Thoracic aorta (tissue), 2 donors: ENCODE measurements at regions not wholly inside any gene's neighbourhood (a gene's known extent, or its start where the extent isn't known, plus 50 kb on each side); places are given as distances from the start of the nearest gene placed in this dataset.
A peak's percentile ranks its signal among the peaks of the same experiment; 100 is the strongest.

ENCODE experiments used
- ATAC-seq: fragments of 150-250 bp; one replicate; pipeline ENCODE4 v1.8.0; 2017; ENCODE audit warnings: low read depth; ENCODE audit not compliant: insufficient number of reproducible peaks, low FRiP score
- DNase-seq: peaks from one replicate; pipeline ENCODE4 v3.0.0-alpha.2; 2020; ENCODE audit warnings: low spot score
- H3K27ac ChIP-seq, 2 donors: fragments of 200-600 bp; sonication (generic); 1 replicate in 1 of 2; 2 replicates in 1 of 2; pipeline ENCODE4 v1.5.1; 2016; ENCODE audit warnings: mild to moderate bottlenecking in 2 of 2, moderate library complexity in 2 of 2
- H3K27me3 ChIP-seq: fragments of 200-600 bp; sonication (generic); replicated peaks from 2 replicates; pipeline ENCODE4 v1.6.0; 2016; ENCODE audit warnings: mild to moderate bottlenecking; ENCODE audit not compliant: insufficient read depth
- H3K36me3 ChIP-seq: fragments of 200-600 bp; sonication (generic); one replicate; pipeline ENCODE4 v1.5.1; 2016
- H3K4me1 ChIP-seq, 2 donors: fragments of 200-600 bp; sonication (generic); 1 replicate in 1 of 2; 2 replicates in 1 of 2; pipeline versions ENCODE4 v1.5.1 to v1.6.0; 2016; ENCODE audit warnings: low read depth in 2 of 2, mild to moderate bottlenecking in 1 of 2; ENCODE audit not compliant: control insufficient read depth in 1 of 2
- H3K4me3 ChIP-seq: fragments of 200-600 bp; sonication (generic); 2 replicates; pipeline ENCODE4 v1.5.1; 2016; ENCODE audit warnings: mild to moderate bottlenecking
- H3K9me3 ChIP-seq: fragments of 200-600 bp; sonication (generic); 2 replicates; pipeline ENCODE4 v1.5.1; 2016
- TF ChIP-seq, protein P1 (sequence below): fragments of 200-600 bp; sonication (generic); IDR thresholded peaks from one replicate; pipeline ENCODE4 v1.5.1; 2019; ENCODE audit warnings: antibody characterized with exemption

DNA sequence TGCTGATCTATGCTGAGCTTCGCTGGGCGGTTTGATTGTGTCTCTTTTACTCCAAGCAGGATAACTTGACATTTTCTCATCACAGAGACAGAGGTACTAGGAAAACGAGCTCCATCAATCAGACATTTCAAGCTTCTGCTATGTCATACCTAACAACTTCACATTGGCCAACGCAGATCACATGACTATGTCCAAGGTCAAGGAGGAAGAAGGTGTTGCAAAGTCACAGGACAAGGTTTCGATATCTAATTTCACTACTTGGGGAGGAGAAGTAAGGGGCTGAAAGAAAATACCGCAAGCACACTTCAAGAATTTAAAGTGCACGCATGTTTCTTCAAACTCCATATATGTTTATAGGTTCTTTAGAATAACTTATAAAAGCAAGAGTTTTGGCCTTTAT is 425.8 kb downstream of the CHL1 start:
- Histone ChIP-seq H3K4me3 (no peak overlapping the region), H3K27ac (no peak overlapping the region), H3K36me3 (no peaks in the 10 kb centered on the region), H3K4me1 (no peaks in the 10 kb centered on the region), H3K27me3 (no peaks in the 10 kb centered on the region), H3K9me3 (no peaks in the 10 kb centered on the region)
- no peak for ATAC-seq
- TF ChIP-seq, protein P1, sequence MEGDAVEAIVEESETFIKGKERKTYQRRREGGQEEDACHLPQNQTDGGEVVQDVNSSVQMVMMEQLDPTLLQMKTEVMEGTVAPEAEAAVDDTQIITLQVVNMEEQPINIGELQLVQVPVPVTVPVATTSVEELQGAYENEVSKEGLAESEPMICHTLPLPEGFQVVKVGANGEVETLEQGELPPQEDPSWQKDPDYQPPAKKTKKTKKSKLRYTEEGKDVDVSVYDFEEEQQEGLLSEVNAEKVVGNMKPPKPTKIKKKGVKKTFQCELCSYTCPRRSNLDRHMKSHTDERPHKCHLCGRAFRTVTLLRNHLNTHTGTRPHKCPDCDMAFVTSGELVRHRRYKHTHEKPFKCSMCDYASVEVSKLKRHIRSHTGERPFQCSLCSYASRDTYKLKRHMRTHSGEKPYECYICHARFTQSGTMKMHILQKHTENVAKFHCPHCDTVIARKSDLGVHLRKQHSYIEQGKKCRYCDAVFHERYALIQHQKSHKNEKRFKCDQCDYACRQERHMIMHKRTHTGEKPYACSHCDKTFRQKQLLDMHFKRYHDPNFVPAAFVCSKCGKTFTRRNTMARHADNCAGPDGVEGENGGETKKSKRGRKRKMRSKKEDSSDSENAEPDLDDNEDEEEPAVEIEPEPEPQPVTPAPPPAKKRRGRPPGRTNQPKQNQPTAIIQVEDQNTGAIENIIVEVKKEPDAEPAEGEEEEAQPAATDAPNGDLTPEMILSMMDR: no peak
- DNase-seq: no peak

DNA sequence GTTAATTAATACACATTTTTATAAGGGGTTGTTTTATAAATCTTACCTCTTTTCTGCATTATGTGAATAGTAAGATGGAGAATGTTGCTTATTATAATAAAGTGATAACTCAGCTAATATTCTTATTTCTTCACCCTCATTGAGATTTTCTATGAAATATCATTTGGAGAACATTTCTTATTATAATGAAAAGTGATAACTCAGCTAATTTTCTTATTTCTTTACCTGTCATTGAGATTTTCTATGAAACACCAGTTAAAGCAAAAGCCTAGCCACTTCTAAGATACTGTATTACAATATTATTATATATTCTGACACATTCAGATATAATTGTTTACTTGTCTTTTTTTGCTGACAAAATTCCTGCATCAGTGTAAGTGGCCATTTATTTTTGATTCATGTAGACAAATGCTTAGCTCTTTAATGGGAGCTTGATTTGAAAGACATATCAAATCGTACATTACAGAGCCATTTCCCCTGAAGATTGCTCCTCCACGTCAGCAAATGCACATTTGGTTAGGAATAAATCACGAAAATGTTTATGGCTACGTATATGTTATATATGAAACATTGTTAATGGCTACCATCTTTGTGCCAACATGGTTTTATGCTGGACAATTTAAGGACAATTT is 427.5 kb downstream of the CHL1 start:
- H3K36me3 ChIP-seq: no peaks in the 10 kb centered on the region
- DNase-seq: no peak

DNA sequence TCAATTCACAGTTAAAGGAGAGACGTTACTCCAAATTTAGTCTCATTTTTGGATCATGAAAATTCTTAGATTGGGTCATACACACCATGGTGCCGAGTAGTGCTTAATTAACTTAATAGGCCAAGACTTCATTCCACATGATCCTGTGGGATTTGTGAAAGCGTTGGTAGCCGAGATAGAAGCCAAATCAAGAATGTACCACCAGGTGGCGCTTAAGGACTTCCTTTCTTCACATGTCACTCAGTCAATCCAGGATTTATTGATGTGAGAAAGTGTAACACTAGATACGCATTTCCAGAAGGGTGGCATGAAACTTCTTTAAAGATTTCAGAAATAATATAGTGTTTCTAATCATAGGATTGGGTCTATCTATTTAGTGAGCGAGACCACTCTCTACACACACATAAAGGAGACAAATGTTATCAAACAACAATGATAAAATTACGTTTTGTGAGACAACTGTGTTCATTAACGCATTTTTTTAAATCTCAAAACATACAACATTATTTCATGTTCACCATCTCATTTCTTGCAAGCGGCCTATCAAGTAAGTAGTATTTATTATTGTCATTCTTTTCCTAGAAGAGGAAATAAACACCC is 436.1 kb downstream of the CHL1 start:
- Histone ChIP-seq H3K27me3 (no peaks in the 10 kb centered on the region), H3K36me3 (no peaks in the 10 kb centered on the region), H3K27ac (no peak overlapping the region), H3K4me1 (no peaks in the 10 kb centered on the region), H3K4me3 (no peak overlapping the region), H3K9me3 (no peaks in the 10 kb centered on the region)
- no peak for ATAC-seq
- TF ChIP-seq, protein P1: peak; percentile 55
- DNase-seq: no peak

More for the DNA sequence above, 427.5 kb downstream of the CHL1 start:
- TF ChIP-seq, protein P1: no peak
- Histone ChIP-seq H3K27me3 (no peaks in the 10 kb centered on the region), H3K27ac (no peak overlapping the region), H3K9me3 (no peaks in the 10 kb centered on the region), H3K4me3 (no peak overlapping the region), H3K4me1 (no peaks in the 10 kb centered on the region)
- no peak for ATAC-seq

DNA sequence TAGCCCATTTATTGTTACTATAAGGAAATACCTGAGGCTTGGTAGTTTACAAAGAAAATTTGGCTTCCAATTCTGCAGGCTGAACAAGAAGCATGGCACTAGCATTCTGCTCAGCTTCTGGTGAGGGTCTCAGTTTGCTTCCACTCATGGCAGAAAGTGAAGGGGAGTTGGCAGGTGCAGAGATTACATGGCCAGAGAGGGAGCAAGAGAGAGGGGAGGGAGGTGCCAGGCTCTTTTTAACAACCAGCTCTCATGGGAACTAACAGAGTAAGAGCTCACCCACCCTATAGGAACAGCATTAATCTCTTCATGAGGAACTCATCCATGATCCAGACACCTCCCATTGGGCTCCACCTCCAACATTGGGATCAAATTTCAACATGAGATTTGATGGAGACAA is 437.9 kb downstream of the CHL1 start:
- DNase-seq: no peak
- Histone ChIP-seq H3K4me3 (no peak overlapping the region), H3K4me1 (no peaks in the 10 kb centered on the region), H3K36me3 (no peaks in the 10 kb centered on the region), H3K27ac (no peak overlapping the region), H3K9me3 (no peaks in the 10 kb centered on the region), H3K27me3 (no peaks in the 10 kb centered on the region)
- TF ChIP-seq, protein P1: no peak
- no peak for ATAC-seq

DNA sequence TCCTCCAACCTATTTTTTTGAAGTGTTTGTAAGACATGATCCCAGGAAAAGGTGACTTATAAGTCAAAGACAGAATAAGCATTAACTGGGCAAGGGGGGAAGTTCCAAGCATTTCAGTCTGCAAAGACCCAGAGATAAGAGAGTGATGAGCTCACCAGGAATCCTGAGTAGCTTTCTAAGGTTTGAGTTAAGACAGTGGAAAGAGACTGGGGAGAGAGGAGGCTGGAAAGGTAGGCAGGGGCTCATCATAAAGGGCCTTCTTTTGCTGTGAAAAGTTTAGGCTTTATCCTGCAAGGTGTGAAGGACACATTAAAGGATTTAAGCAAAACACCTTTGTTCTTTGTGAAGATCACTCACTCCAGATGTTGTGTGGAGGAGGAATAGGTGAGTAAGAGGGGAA is 438.8 kb downstream of the CHL1 start:
- Histone ChIP-seq H3K27me3 (no peaks in the 10 kb centered on the region), H3K9me3 (no peaks in the 10 kb centered on the region), H3K36me3 (no peaks in the 10 kb centered on the region), H3K4me1 (no peaks in the 10 kb centered on the region), H3K27ac (no peak overlapping the region), H3K4me3 (no peak overlapping the region)
- DNase-seq (no peak), ATAC-seq (no peak)
- TF ChIP-seq, protein P1: no peak
